ENCODE measurements at regions not wholly inside any gene's neighbourhood (a gene's known extent, or its start where the extent isn't known, plus 50 kb on each side); places are given as distances from the start of the nearest gene placed in this dataset.

- no peaks in the 10 kb centered on the region for H3K36me3 ChIP-seq (ENCODE audit: insufficient read depth, low read length)
- TF ChIP-seq EZH2 (IDR thresholded peaks at IDR 0.05; ENCODE audit: borderline replicate concordance, low read length) = no peak
- TF ChIP-seq CTCF (IDR thresholded peaks at IDR 0.05; ENCODE audit: low read length) = no peak
- H3K4me3 ChIP-seq (ENCODE audit: low read depth, low read length, poor library complexity, severe bottlenecking) = no peak overlapping the region
- no peaks in the 10 kb centered on the region for H3K9me2 ChIP-seq (ENCODE audit: low read depth, low read length)
- H3K9me3 ChIP-seq (ENCODE audit: low read length) = no peaks in the 10 kb centered on the region
- H2AFZ ChIP-seq (ENCODE audit: low read length) = no peak overlapping the region
- H3K27me3 ChIP-seq (ENCODE audit: insufficient read depth, low read length) = no peaks in the 10 kb centered on the region
- no peak overlapping the region for H3K9ac ChIP-seq (ENCODE audit: low read length)
- no peaks in the 10 kb centered on the region for H3F3A ChIP-seq (ENCODE audit: insufficient read depth, low read length)
- no peak overlapping the region for H3K4me2 ChIP-seq (ENCODE audit: low read length)
- no peaks in the 10 kb centered on the region for H4K20me1 ChIP-seq (ENCODE audit: insufficient read depth, low read length)
- no peak overlapping the region for H3K27ac ChIP-seq (ENCODE audit: low read depth, low read length, poor library complexity, severe bottlenecking)
- no peaks in the 10 kb centered on the region for H3K4me1 ChIP-seq (ENCODE audit: insufficient read depth, low read length, severe bottlenecking)
- H3K79me2 ChIP-seq (ENCODE audit: insufficient read depth, low read length) = no peaks in the 10 kb centered on the region
Observed at GRCh38 chr6:141986457-141986856, 146.3 kb upstream of the GJE1 start.

DNA sequence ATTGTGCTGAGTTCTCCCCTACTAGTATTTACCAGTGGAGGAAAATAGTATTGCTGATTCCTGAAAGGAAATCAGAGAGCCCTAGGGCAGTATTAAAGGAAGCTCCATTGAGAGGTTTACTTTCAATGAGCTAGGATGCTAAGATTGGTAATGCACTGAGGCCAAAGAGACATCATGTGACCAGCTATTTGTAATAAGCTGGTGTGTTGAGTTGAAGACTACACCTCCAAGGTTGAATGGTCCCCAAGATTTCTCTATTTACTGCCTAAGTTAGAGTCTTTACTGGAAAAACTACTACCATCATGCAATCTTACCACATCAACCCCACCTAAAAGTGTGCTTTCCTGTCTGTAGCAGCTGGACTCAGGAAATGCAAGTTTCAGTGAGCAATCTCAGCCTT, 151.5 kb upstream of the GJE1 start:
- Histone ChIP-seq H3K79me2 (ENCODE audit: insufficient read depth, low read length) (no peaks in the 10 kb centered on the region), H3K36me3 (ENCODE audit: insufficient read depth, low read length) (no peaks in the 10 kb centered on the region), H3K9me3 (ENCODE audit: low read length) (no peaks in the 10 kb centered on the region), H3K9me2 (ENCODE audit: low read depth, low read length) (no peaks in the 10 kb centered on the region), H3K27ac (ENCODE audit: low read depth, low read length, poor library complexity, severe bottlenecking) (no peak overlapping the region), H3K27me3 (ENCODE audit: insufficient read depth, low read length) (no peaks in the 10 kb centered on the region), H3K4me1 (ENCODE audit: insufficient read depth, low read length, severe bottlenecking) (no peaks in the 10 kb centered on the region), H3K4me3 (ENCODE audit: low read depth, low read length, poor library complexity, severe bottlenecking) (no peak overlapping the region), H3K9ac (ENCODE audit: low read length) (no peak overlapping the region), H3K4me2 (ENCODE audit: low read length) (no peak overlapping the region), H3F3A (ENCODE audit: insufficient read depth, low read length) (no peaks in the 10 kb centered on the region), H2AFZ (ENCODE audit: low read length) (no peak overlapping the region), H4K20me1 (ENCODE audit: insufficient read depth, low read length) (no peaks in the 10 kb centered on the region)
- TF ChIP-seq CTCF (IDR thresholded peaks at IDR 0.05; ENCODE audit: low read length) (no peak), EZH2 (IDR thresholded peaks at IDR 0.05; ENCODE audit: borderline replicate concordance, low read length) (no peak)

DNA sequence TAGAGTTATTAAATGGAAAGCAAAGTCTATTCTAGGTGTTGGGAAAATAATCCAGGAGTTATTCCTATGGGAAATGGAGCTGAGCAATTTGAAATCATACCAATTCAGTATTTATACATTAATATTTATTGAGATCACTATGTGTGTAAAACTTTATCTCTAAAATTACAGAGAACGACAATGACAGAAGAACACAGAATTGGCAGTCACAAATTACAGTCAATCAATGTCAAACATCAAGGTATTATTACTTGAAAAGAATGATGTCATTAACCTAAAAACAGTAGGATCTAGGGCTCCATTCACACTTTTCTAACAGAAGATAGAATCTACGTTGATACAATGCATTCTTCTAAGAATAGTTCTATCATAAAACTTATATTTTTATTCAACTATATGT, 154.9 kb upstream of the GJE1 start:
- Histone ChIP-seq H3K9me2 (ENCODE audit: low read depth, low read length) (no peaks in the 10 kb centered on the region), H3K79me2 (ENCODE audit: insufficient read depth, low read length) (no peaks in the 10 kb centered on the region), H3K27me3 (ENCODE audit: insufficient read depth, low read length) (no peaks in the 10 kb centered on the region), H3K4me2 (ENCODE audit: low read length) (no peak overlapping the region), H3K9ac (ENCODE audit: low read length) (no peak overlapping the region), H3F3A (ENCODE audit: insufficient read depth, low read length) (no peaks in the 10 kb centered on the region), H3K9me3 (ENCODE audit: low read length) (no peaks in the 10 kb centered on the region), H2AFZ (ENCODE audit: low read length) (no peak overlapping the region), H3K36me3 (ENCODE audit: insufficient read depth, low read length) (no peaks in the 10 kb centered on the region), H3K4me3 (ENCODE audit: low read depth, low read length, poor library complexity, severe bottlenecking) (no peak overlapping the region), H3K4me1 (ENCODE audit: insufficient read depth, low read length, severe bottlenecking) (no peaks in the 10 kb centered on the region), H4K20me1 (ENCODE audit: insufficient read depth, low read length) (no peaks in the 10 kb centered on the region), H3K27ac (ENCODE audit: low read depth, low read length, poor library complexity, severe bottlenecking) (no peak overlapping the region)
- TF ChIP-seq CTCF (IDR thresholded peaks at IDR 0.05; ENCODE audit: low read length) (no peak), EZH2 (IDR thresholded peaks at IDR 0.05; ENCODE audit: borderline replicate concordance, low read length) (no peak)
